Keratinocyte (primary cell): ENCODE measurements at regions not wholly inside any gene's neighbourhood (a gene's known extent, or its start where the extent isn't known, plus 50 kb on each side); places are given as distances from the start of the nearest gene placed in this dataset.

Experiments used
- DNase-seq: peaks from one replicate; pipeline ENCODE4 v3.0.0-alpha.2; 2011; ENCODE audit warnings: low read depth, missing footprints, low spot score
- FAIRE-seq: peaks from 2 replicates; lab custom pipeline; 2011; peaks lifted over from hg19 to GRCh38; lab: Jason Lieb, UNC
- H2AFZ ChIP-seq: 2 replicates; pipeline ENCODE4 v1.6.0; 2012; ENCODE audit warnings: low read length, control low read depth, inconsistent platforms; ENCODE audit not compliant: control insufficient read depth
- H3K27ac ChIP-seq: 2 replicates; pipeline ENCODE4 v1.5.1; 2011; ENCODE audit warnings: low read length; ENCODE audit not compliant: control insufficient read depth, insufficient read depth
- H3K27me3 ChIP-seq: 3 replicates; pipeline ENCODE4 v1.6.0; 2011; ENCODE audit warnings: low read length; ENCODE audit not compliant: control insufficient read depth, insufficient read depth; ENCODE audit errors: extremely low read depth
- H3K36me3 ChIP-seq, 2 experiments: 2 replicates in 1 of 2; 3 replicates in 1 of 2; pipeline ENCODE4 v1.5.1; 2011; ENCODE audit warnings: low read length in 2 of 2, mild to moderate bottlenecking in 1 of 2; ENCODE audit not compliant: control insufficient read depth in 2 of 2, insufficient read depth in 2 of 2; ENCODE audit errors: extremely low read depth in 1 of 2
- H3K4me1 ChIP-seq: 3 replicates; pipeline ENCODE4 v1.5.1; 2011; ENCODE audit warnings: low read length; ENCODE audit not compliant: control insufficient read depth, insufficient read depth; ENCODE audit errors: extremely low read depth
- H3K4me2 ChIP-seq: 3 replicates; pipeline ENCODE4 v1.6.0; 2011; ENCODE audit warnings: low read depth, low read length; ENCODE audit not compliant: control insufficient read depth, insufficient read depth; ENCODE audit errors: extremely low read depth
- H3K4me3 ChIP-seq, 3 experiments: fragments of 200-600 bp in 1 of 3; sonication (generic) in 1 of 3; 2 replicates in 2 of 3; 3 replicates in 1 of 3; pipeline ENCODE4 v1.5.1; 2011 to 2016; ENCODE audit warnings: low read length in 3 of 3, mild to moderate bottlenecking in 3 of 3, control low read depth in 2 of 3, inconsistent platforms in 1 of 3, low read depth in 1 of 3, mixed read lengths in 1 of 3, mixed run types in 1 of 3, moderate library complexity in 1 of 3; ENCODE audit not compliant: control insufficient read depth in 2 of 3, insufficient read depth in 2 of 3; ENCODE audit errors: extremely low read depth in 1 of 3
- H3K79me2 ChIP-seq: 2 replicates; pipeline ENCODE4 v1.6.0; 2012; ENCODE audit warnings: low read length; ENCODE audit not compliant: control insufficient read depth, insufficient read depth
- H3K9ac ChIP-seq: 3 replicates; pipeline ENCODE4 v1.6.0; 2011; ENCODE audit warnings: low read length; ENCODE audit not compliant: control insufficient read depth, insufficient read depth; ENCODE audit errors: extremely low read depth
- H3K9me1 ChIP-seq: 3 replicates; pipeline ENCODE4 v1.6.0; 2011; ENCODE audit warnings: low read length; ENCODE audit not compliant: control insufficient read depth, insufficient read depth; ENCODE audit errors: extremely low read depth
- H3K9me3 ChIP-seq: 2 replicates; pipeline ENCODE4 v1.5.1; 2012; ENCODE audit warnings: low read depth, low read length; ENCODE audit not compliant: control insufficient read depth
- H4K20me1 ChIP-seq: 3 replicates; pipeline ENCODE4 v1.6.0; 2011; ENCODE audit warnings: low read length; ENCODE audit not compliant: control insufficient read depth, insufficient read depth; ENCODE audit errors: extremely low read depth
- EZH2 ChIP-seq: IDR thresholded peaks from one replicate; pipeline ENCODE4 v1.6.1; 2012; ENCODE audit warnings: inconsistent platforms, mild to moderate bottlenecking, low read length, moderate library complexity
- dilution Hi-C: fragments of 300-500 bp; cut with MboI; formaldehyde crosslinking; loops from one replicate; pipeline ENCODE4 v1.7.0; 2020; ENCODE audit warnings: low sequenced_read_pairs; ENCODE audit not compliant: extremely low pct_ligation_motif_present
- TF ChIP-seq, protein P1 (sequence below), 3 experiments: IDR thresholded peaks in 1 of 3; conservative IDR thresholded peaks in 1 of 3; optimal IDR thresholded peaks in 1 of 3; 2 replicates in 2 of 3; 3 replicates in 1 of 3; pipeline versions ENCODE3 to v1.5.1; 2011; ENCODE audit warnings: low read length in 3 of 3, mild to moderate bottlenecking in 3 of 3, moderate library complexity in 2 of 3, control low read depth in 1 of 3, inconsistent platforms in 1 of 3; ENCODE audit not compliant: insufficient read depth in 2 of 3; ENCODE audit errors: extremely low read depth in 1 of 3

GRCh38 chr19:31128291-31128690 lies 220.9 kb downstream of the TSHZ3 start:
- H3K27ac ChIP-seq, result no peak overlapping the region
- no peaks in the 10 kb centered on the region for H3K36me3 ChIP-seq
- H3K9me1 ChIP-seq, result no peaks in the 10 kb centered on the region
- no peak overlapping the region for H2AFZ ChIP-seq
- no peaks in the 10 kb centered on the region for H4K20me1 ChIP-seq
- DNase-seq (no peak), FAIRE-seq (no peak)
- no peaks in the 10 kb centered on the region for H3K27me3 ChIP-seq
- no peaks in the 10 kb centered on the region for H3K4me1 ChIP-seq
- no peak for TF ChIP-seq EZH2
- TF ChIP-seq, protein P1, sequence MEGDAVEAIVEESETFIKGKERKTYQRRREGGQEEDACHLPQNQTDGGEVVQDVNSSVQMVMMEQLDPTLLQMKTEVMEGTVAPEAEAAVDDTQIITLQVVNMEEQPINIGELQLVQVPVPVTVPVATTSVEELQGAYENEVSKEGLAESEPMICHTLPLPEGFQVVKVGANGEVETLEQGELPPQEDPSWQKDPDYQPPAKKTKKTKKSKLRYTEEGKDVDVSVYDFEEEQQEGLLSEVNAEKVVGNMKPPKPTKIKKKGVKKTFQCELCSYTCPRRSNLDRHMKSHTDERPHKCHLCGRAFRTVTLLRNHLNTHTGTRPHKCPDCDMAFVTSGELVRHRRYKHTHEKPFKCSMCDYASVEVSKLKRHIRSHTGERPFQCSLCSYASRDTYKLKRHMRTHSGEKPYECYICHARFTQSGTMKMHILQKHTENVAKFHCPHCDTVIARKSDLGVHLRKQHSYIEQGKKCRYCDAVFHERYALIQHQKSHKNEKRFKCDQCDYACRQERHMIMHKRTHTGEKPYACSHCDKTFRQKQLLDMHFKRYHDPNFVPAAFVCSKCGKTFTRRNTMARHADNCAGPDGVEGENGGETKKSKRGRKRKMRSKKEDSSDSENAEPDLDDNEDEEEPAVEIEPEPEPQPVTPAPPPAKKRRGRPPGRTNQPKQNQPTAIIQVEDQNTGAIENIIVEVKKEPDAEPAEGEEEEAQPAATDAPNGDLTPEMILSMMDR (optimal IDR thresholded peaks at IDR 0.05 in 1 of 3, IDR thresholded peaks at IDR 0.05 in 1 of 3, conservative IDR thresholded peaks at IDR 0.05 in 1 of 3; ENCODE audit: extremely low read depth in 1 of 3, insufficient read depth in 2 of 3, low read length in 3 of 3), result no peak
- H3K79me2 ChIP-seq, result no peaks in the 10 kb centered on the region
- dilution Hi-C loops, result no loop called here
- no peak overlapping the region for H3K9ac ChIP-seq
- H3K4me3 ChIP-seq, result no peak overlapping the region
- H3K9me3 ChIP-seq, result no peaks in the 10 kb centered on the region
- no peak overlapping the region for H3K4me2 ChIP-seq

DNA sequence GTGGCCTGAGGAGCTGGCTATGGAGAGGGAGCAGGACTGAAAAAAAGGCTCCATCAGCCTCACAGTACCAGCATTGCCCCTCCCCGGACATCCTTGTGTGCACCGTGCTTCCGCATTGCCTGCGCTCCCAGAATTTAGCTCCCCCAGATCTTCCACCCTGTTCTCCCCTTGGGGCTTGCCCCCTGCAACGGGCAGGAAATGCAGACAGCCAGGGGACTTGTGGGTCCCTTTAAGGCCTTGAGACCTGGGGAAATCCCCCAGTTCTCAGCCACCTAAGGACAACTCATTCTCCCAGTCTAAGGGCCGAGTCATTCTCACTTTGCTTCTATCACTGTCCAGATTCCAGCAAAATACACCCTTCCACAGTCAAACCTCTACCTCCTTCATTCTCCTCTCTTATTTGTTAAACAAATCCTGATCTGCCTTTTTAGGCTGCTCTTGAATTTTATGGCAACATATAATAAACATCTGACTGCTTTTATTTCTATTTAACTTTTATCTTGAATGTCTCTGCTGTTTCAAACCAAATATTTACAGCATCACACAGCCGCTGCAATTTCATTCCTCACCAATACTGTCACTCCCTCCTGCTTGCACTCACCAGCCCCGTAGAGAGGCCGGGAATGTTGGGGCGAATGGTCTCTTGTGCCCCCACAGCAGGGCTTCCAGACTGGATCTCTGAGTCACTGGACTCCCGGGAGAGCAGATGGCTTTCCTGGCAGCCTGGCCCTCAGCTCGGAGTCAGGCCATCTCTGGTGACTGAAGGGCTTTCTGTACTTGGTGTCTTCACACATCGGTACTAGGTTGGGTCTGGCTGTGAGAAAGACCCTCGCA lies 221.9 kb downstream of the TSHZ3 start:
- Histone ChIP-seq H3K27me3 (no peaks in the 10 kb centered on the region), H3K9ac (no peak overlapping the region), H3K79me2 (no peaks in the 10 kb centered on the region), H4K20me1 (no peaks in the 10 kb centered on the region), H3K27ac (no peak overlapping the region), H2AFZ (no peak overlapping the region), H3K4me2 (no peak overlapping the region), H3K4me1 (no peaks in the 10 kb centered on the region), H3K9me1 (no peaks in the 10 kb centered on the region), H3K4me3 (no peak overlapping the region), H3K9me3 (no peaks in the 10 kb centered on the region), H3K36me3 (no peaks in the 10 kb centered on the region)
- FAIRE-seq (no peak), DNase-seq (no peak)
- no peak for TF ChIP-seq EZH2
- TF ChIP-seq, protein P1 (optimal IDR thresholded peaks at IDR 0.05 in 1 of 3, IDR thresholded peaks at IDR 0.05 in 1 of 3, conservative IDR thresholded peaks at IDR 0.05 in 1 of 3; ENCODE audit: extremely low read depth in 1 of 3, insufficient read depth in 2 of 3, low read length in 3 of 3), result no peak
- dilution Hi-C loops, result no loop called here
